Left lobe of liver (tissue), 2 donors: ENCODE measurements at regions not wholly inside any gene's neighbourhood (a gene's known extent, or its start where the extent isn't known, plus 50 kb on each side); places are given as distances from the start of the nearest gene placed in this dataset.
"Not testable (repeated sequence)": the region's sequence is repeated elsewhere in the genome, so short reads cannot be mapped to it uniquely, and the experiment has no call there.

Experiments used
- ATAC-seq: fragments of 200-7000 bp; cut with Tn5 transposase; one replicate; pipeline ENCODE4 v1.9.1; 2020; ENCODE audit warnings: mild to moderate bottlenecking, moderate library complexity
- DNase-seq: peaks from one replicate; pipeline ENCODE4 v3.0.0-alpha.2; 2020; ENCODE audit warnings: low spot score
- donor health status: DM: no; HTN: no; CAD: no; lungs with moderate emphysema.
- donor health status: DM: no; HTN: yes; CAD: no.

DNA sequence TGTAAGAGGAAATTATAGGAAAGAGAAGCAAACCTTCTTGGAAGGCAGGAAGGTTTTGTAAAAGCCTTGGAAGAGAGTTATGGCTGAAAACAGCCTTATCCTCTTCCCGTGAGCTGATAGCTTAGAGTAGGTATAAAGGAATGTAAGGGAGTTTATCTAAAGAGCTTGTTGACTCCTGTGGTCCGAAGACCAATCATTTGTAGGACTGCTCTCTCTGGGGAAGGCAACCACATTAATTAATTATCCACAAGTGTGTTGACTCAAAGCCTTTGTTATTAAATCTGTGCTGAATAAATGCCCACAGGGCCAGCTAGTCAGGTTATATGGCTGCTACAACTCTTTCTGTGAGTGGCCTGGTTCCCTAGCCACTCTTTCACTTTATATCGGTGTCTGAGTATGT, 452.1 kb upstream of the RASGRP1 start:
- ATAC-seq (no peak), DNase-seq (no peak)

DNA sequence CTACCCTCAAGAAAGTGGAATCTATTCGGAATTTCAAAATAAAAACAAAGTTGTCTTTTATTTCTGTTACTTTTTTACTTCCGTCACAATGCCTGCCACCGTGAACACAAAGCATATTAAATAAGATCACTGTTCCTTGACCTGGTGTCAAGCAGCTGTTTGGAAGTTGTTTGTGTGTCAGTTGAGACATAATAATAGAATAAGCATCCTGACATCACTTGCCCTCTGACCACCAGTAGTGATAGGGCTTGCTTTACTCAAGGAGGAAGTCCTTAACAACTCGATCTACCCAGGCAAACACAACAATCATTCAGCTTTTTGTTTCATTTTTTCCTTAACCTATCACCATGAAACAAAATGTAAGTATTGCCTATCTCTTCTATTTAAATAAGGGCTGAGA, 454.4 kb upstream of the RASGRP1 start:
- no peak for DNase-seq
- no peak for ATAC-seq

DNA sequence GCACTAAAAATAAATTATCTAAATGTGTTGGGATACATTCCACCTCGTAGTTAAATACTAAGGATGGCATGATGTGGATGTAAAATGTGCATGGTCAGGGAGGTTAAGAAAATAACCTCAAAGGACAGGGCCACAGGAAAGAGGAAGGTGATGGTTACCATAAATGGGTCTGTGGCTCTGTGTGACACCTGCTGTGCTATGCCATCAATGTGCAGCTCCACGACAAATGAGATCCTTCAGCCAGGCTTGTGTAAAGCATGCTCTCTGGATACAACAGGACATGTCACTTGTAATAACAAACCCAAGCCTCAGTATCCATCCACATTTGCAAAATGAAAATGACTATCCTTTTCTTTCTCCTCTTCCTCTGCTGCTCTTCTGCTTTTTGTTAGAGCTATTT, 456.7 kb upstream of the RASGRP1 start:
- ATAC-seq: no peak

DNA sequence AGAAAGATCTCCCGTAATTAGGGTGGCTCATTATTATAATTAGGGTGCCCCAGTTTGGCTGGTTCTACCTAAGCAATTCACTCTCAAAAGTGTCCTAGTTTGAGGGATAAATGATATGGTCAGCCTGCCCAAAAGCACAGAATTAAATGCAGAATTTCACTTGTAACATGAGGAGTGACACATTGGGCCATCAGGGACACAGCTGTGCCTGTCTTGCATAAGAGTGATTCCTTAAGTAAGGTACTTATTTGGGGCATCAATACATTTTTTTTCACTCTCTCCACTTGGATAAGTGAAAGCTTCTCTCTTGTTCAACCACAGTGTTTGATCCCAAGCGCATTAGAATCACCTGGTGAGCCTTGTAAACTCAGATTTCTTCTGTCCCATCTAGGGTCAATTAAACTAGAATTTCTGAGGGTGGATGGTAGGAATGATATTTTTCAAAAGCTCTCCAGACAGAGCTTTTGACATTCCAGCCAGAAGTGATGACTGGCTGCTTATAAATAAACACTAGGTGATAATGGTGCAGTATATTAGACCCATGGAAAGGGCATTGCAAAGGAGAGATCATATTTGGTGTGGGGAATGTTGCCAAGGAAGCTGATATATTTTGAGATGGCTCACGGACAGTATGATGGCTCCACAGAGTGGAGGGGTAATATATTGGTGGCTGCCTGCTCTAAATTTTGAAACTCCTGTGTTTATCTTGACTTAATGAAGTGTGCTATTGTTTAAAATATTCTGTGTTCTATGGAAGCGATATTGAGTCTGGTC, 458.1 kb upstream of the RASGRP1 start:
- ATAC-seq: no peak
- DNase-seq: no peak

More for the DNA sequence above, 456.7 kb upstream of the RASGRP1 start:
- DNase-seq: no peak

DNA sequence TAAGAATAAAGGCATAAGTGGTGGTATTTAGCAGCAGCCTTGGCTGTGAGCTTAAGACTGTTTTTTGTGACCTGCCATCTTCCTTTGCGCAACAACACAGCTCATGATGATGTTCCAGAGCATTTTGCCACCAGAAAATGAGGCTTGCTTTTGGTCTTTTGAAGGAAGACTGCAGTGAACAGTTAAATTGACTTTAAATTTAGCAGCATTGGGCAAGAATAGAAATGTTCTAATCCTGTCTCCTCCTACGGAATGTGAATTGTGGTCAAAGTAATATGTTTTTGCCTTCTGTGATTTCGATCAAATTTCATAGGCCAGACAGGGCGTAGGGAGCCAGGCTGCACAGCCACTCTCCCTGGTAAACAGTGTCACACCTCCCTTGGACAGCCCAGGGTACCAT, 460.7 kb upstream of the RASGRP1 start:
- ATAC-seq (no peak), DNase-seq (no peak)

DNA sequence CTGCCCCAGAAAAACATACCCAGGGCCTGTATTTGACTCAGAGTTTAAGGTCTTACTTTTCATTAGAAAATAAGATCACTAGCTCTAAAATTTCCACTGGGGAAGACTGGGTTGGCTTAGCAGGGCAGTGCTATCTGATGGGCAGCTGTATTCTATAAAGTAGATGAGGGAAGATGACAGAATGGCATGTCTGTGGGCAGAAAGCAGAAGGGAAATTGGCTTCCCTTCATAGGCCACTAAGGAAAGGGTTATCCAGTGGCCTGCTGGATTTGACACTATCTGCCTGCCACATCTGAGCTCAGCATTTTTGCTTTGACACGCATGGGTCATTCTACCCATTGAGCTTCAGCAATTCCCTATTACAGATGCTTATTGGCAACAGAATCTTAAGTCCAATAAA, 461.3 kb upstream of the RASGRP1 start:
- DNase-seq: no peak
- ATAC-seq: no peak

DNA sequence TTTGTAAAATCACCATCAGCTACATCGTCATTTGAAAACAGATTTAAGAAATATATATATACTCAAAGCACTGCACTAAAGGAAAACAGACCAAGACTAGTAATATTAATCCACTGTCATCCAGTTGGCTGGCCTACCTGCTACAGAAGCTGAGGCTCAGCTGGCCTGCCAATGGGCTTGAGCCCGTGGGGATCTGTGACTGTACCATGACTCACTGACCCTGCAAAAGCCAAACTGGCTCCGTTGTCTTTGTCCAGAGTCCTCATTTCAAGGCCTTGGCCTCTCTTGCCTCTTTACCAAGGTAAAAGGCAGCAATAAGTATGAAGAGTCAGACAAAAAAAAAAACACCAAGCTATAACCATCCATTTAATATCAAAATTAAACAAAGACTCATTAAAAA, 463.5 kb upstream of the RASGRP1 start:
- no peak for DNase-seq
- ATAC-seq: no peak

DNA sequence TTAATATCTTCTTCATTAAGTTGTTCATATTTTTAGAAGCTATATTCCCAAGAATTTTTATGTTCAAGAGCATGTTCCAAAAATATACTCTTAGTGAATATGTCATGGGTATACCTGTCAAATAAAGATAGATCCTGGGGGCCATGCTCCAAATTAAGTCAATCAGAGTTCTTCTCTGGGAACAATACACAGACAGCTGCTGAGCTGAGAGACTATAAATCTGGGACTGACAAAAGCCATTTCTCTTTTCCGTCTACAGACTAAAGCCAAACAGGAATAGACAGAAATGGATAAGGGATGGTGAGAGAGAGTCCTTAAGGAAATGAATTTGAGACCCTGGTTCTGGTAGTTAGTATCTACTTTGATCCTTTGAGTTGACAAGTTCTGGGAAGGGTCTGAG, 465.1 kb upstream of the RASGRP1 start:
- DNase-seq (no peak), ATAC-seq (no peak)

DNA sequence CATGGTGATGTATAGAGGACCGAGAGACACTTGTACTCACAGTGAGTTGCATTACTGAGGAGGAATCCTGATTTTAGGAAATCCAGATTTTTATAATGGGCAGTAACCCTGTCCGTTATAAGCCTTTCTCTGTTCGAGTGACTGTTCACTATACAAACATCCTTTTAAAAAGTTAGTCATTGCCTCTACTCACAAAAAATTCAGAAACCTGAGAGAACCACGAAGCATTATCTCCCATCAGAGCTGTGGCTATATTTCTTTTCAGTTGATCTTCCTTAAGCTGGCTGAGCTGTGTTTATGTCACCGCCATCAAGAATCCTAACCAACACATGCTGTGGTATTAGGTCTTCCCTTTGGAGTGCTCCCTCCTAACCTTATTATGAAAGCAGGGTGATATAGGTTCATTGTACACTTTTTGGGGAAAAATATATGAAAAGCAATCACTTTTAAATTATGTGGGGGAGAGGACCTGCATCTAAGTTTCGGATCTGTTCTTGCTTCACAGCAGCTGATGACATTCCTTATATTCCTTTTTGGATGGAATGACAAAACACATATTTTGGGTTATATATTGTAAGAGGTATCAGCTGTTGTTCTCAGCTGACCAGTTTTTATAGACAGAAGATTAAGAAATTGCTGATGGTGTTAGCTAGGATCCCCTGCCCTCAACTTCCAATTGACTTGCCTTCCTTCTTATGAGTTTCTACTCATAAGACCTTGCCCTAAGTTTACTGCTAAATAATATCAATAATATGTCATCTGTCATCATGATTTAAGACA, 465.9 kb upstream of the RASGRP1 start:
- DNase-seq (no peak), ATAC-seq (no peak)

DNA sequence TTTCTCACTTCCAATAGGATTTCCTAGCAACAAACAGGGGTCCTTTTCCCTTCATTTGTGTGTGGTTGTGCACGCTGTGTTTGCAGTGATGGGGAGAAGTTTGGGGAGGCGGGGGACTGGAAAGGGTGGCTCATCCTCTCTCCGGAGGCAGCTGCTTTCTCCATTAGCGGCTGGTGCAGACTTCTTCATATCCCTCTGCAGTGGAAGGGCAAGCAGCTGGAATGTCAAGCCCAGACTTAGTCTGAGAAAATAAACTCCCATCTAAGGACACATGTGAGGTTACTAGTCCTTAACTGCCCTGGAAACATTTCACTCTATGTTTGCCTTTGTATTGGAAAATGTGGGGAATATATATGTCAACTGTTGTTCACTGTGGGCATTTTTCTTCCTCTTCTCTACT, 467.0 kb upstream of the RASGRP1 start:
- ATAC-seq (no peak), DNase-seq (no peak)

DNA sequence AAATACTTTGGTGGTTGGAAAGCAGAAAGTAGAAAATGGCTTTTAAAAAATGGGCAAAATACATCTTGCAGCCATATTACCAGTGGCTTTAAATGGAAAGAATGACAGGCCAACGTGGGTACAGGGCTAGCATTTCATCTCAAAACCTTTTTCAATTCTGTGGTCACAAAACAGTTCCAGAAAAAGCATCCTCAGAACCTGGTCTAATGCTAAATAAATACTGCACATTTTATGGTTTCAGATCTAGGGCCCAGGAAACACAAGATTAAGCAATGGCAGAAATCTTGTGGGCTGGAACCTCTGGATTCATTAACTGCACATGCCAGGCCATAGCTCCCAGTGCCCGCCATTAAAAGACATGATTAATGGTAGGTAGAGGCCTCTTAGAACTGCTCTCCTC, 470.2 kb upstream of the RASGRP1 start:
- no peak for DNase-seq
- ATAC-seq: no peak

DNA sequence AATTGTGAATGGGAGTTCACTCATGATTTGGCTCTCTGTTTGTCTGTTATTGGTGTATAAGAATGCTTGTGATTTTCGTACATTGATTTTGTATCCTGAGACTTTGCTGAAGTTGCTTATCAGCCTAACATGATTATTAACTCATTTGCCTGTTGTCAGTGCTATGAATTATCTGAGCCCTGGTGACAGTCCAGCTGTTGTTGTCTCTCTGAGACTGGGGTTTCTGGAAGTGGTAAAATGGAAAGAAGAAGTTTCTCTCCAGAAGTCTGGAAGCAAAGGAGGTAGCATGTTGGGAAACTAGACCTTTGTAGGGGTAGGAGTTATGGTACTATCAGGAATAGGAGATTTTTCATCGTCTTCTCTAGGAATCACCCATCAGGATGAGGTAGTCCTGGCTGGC, 473.0 kb upstream of the RASGRP1 start:
- not testable (repeated sequence) for ATAC-seq

DNA sequence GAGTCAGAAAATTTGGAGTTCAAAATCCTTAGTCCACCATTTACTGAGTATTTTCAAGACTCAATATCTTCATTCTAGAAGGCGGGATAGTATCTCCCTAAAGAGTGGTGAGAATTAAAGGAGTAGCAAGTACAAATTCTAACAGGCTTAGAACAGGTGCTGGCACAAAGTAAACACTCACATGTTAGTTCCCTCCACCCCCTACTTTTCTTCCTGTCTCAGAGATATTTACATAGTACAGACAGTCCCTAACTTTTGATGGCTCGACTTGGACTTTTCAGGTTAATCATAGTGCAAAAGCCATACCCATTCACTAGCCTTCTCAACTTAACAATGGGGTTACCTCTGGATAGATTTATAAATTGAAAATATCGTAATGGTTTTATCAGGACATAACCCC, 476.2 kb upstream of the RASGRP1 start:
- DNase-seq: no peak
- ATAC-seq: no peak

More for the DNA sequence above, 473.0 kb upstream of the RASGRP1 start:
- not testable (repeated sequence) for DNase-seq

DNA sequence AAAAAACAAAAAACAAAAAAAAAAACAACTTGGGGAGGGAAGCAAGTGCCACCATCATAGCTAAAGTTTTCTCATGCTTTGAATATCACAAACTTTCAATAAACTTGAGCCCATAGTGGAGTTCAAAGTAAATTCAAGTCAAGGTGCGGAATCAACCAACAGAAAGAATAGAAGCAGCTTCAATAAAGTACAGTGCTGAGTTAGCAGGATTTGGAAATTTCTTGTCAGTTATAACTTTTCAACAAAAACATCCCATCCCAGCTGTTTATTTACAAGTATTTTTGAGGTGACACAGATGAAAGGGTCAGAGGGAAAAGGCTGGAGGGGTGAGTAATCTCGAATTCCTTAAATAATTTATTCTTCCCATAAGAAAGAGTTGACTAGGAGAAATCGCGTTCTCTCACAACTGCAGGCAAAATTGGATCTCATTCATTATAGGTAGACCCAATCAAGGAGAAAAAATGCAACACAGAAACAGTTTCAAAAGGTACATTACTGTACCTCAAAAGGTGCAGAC, 477.4 kb upstream of the RASGRP1 start:
- no peak for DNase-seq
- ATAC-seq: no peak

DNA sequence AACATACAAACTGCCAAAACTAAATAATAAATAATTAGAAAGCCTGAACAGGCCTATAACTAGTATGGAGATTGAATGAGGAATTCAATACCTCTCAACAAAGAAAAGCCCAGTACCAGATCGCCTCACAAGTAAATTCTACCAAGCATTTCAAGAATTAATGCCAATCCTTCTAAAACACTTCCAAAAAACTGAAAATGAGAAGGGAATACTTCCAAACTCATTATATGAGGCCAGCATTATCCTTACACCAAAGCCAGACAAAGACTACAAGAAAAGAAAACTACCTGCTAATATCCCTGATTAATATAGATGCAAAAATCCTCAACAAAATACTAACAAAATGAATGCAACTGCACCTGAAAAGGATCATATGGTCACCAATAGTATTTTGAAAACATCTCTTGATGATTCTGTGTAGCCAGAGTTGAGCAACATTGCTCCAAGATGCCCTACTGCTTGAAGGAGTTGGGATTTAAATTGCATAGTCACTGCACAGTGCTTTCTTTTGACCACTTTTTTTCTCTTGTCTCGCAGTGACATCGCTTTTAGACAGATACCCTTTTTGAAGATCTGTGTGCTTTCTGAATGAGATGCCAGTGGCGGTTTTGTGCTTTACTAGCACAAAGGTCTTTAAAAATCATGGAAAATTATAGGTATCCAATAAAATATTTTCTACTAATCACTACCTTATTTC, 487.2 kb upstream of the RASGRP1 start:
- ATAC-seq: no peak

DNA sequence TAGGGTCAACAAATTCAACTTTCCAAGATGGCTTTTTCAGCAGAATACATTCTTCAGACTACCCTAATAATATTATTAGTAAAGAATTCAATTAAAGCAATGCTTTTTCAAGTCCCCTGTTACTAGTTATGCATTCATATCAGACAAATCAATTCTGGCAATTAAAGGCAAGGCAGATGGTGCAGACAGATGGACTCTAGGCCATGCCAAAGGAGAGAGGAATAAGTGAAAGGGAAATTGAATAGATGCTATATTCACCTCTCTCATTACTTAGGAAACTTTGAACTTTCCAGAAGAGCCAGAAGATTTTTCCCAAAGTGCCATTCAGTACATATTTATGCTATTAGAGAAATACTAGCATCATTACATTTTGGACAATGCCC, 487.7 kb upstream of the RASGRP1 start:
- DNase-seq: no peak
- ATAC-seq: no peak

More for the DNA sequence above, 487.2 kb upstream of the RASGRP1 start:
- no peak for DNase-seq

DNA sequence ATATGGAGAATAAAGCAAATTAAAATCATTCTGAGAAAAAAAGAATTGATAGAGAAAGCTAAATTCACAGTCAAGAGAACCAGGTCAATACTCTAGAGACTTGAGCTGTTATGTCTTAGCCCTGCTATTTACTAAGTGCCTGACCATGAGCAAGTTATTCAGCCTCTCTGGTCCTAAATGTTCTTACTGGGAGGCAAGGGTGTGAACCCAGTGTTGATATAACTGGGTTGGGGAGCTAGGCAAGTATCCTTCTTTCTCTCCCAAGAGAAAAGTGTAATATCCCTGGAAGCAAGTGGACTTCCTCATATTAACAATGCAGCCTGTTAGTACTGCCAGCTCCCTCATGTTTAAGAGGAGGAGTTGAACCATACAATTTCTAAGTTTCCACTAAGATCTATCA, 488.9 kb upstream of the RASGRP1 start:
- DNase-seq (no peak), ATAC-seq (no peak)

DNA sequence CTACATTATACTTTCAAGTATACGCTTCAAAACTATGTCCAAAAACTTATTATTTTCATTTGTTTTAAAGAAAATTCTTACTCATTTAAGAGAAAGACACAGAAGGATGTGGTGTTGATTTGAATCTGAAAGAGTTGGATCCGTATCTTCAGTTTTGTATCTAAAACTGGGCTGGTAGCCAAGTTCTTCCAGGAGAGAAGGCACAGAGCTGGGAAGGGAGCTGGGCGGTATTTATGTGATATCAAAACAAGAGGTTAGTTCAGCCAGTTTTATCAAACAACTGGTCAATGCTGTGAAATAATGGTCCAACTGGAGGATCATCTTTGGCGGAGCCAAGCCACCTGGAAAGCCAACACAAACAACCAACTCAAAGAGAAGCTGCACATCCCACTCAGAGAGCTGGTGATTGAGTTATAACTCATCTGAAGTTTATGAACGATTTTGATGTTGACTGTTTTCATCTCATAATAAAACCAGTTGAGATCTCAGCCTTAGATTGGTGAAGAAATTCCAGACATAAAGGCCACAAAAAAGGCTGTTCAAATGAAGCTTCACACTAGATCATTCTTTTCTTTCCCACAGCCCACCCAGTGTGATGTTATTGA, 489.6 kb upstream of the RASGRP1 start:
- DNase-seq: no peak
- ATAC-seq: no peak

DNA sequence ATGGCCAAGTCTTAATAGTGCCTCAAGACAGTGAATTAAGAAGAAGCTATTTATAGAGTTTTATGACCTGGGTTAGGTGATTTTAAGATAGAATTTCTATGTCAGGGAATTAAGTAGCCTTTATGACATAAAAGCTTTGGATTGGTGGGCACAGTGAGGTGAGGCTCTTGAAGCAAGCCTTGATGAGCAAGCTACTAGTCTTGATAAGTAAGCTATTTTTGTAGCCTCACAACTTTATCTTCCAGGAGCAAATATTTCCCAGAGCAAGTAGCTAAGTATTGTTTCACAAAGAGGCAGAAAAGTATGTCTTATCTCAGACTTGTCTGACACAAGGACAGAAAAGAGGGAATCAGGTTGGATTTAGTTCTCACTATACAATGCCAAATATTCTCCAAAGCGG, 491.7 kb upstream of the RASGRP1 start:
- ATAC-seq: no peak

DNA sequence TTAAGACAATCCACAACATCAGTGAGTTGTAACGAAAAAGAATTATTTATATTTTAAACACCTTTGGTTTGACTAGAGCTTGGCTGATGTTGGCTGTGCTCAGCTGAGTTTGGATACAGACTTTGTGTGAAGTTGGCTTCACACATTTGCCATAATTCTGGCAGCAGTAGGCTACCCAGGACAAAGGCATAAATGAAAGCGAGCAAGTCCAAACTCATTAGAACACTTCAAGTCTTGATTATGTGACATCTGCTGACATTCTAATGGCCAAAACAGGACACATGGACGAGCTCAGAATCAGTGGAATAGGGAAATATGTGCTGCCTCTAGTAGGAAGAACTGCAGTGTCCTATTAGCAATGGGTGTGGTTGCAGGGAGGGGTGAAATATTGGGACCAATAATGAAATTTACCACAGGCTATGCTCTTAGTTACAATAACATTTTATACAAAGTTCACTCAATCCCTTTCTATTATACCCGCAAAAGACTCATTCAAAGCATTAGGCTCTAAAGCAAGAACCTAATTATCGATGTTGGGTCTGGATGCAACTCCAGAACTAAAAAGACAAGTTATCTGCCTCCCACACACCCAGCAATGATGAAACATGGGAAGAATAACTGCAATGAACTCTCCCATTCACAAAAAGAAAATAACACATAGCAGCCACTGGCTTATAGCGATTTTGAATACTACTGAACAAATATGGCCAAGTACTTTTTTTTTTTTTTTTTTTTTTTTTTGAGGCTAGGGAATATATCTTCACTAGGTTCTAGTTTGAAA, 493.9 kb upstream of the RASGRP1 start:
- ATAC-seq (no peak), DNase-seq (no peak)

More for the DNA sequence above, 491.7 kb upstream of the RASGRP1 start:
- DNase-seq: no peak
